Loucy (cell line): ENCODE measurements at regions not wholly inside any gene's neighbourhood (a gene's known extent, or its start where the extent isn't known, plus 50 kb on each side); places are given as distances from the start of the nearest gene placed in this dataset.

Source experiments
- H2AFZ ChIP-seq: fragments of 200-600 bp; sonication (generic); 2 replicates; pipeline ENCODE4 v1.6.0; 2016; ENCODE audit warnings: antibody characterized with exemption, mild to moderate bottlenecking, low read length, moderate library complexity
- H3F3A ChIP-seq: fragments of 200-600 bp; 2 replicates; pipeline ENCODE4 v1.6.0; 2016; ENCODE audit warnings: antibody characterized with exemption, low read depth, mild to moderate bottlenecking
- H3K27me3 ChIP-seq: fragments of 200-600 bp; sonication (generic); 2 replicates; pipeline ENCODE4 v1.6.1; 2014; ENCODE audit warnings: low read length, mild to moderate bottlenecking; ENCODE audit not compliant: insufficient read depth, poor library complexity, severe bottlenecking
- H3K36me3 ChIP-seq: fragments of 200-600 bp; sonication (generic); 2 replicates; pipeline ENCODE4 v1.6.1; 2016; ENCODE audit warnings: low read length; ENCODE audit not compliant: insufficient read depth
- H3K4me1 ChIP-seq: fragments of 200-600 bp; sonication (generic); 2 replicates; pipeline ENCODE4 v1.5.1; 2014; ENCODE audit warnings: low read length, mild to moderate bottlenecking; ENCODE audit not compliant: insufficient read depth, poor library complexity, severe bottlenecking
- H3K4me2 ChIP-seq: fragments of 200-600 bp; sonication (generic); 2 replicates; pipeline ENCODE4 v1.6.0; 2014; ENCODE audit warnings: antibody characterized with exemption, low read length, low read depth, mild to moderate bottlenecking; ENCODE audit not compliant: poor library complexity, severe bottlenecking
- H3K4me3 ChIP-seq: fragments of 200-600 bp; sonication (generic); 2 replicates; pipeline ENCODE4 v1.5.1; 2014; ENCODE audit warnings: low read length, mild to moderate bottlenecking, mixed read lengths; ENCODE audit not compliant: poor library complexity, severe bottlenecking
- H3K79me2 ChIP-seq: fragments of 200-600 bp; sonication (generic); 2 replicates; pipeline ENCODE4 v1.6.1; 2014; ENCODE audit warnings: low read length; ENCODE audit not compliant: insufficient read depth
- H3K9ac ChIP-seq: fragments of 200-600 bp; sonication (generic); 2 replicates; pipeline ENCODE4 v1.6.0; 2014; ENCODE audit warnings: mild to moderate bottlenecking, low read depth, low read length, moderate library complexity; ENCODE audit not compliant: poor library complexity, severe bottlenecking
- H3K9me2 ChIP-seq: fragments of 200-600 bp; sonication (generic); replicated peaks from 2 replicates; pipeline ENCODE4 v1.6.1; 2016; ENCODE audit warnings: low read depth, low read length, mixed read lengths
- H3K9me3 ChIP-seq: fragments of 200-600 bp; sonication (generic); 2 replicates; pipeline ENCODE4 v1.6.1; 2014; ENCODE audit warnings: mild to moderate bottlenecking, antibody characterized with exemption, low read length, low read depth; ENCODE audit not compliant: insufficient read depth
- H4K20me1 ChIP-seq: fragments of 200-600 bp; sonication (generic); 2 replicates; pipeline ENCODE4 v1.6.0; 2014; ENCODE audit warnings: antibody characterized with exemption, low read length, mild to moderate bottlenecking; ENCODE audit not compliant: insufficient read depth, poor library complexity, severe bottlenecking
- EZH2phosphoT487 ChIP-seq: fragments of 200-600 bp; IDR thresholded peaks from 2 replicates; pipeline ENCODE4 v1.6.1; 2018; ENCODE audit warnings: antibody characterized with exemption, mild to moderate bottlenecking, moderate library complexity, borderline replicate concordance
- TF ChIP-seq, protein P1 (sequence below): fragments of 200-600 bp; sonication (generic); conservative IDR thresholded peaks from 2 replicates; pipeline ENCODE4 v1.5.1; 2014; ENCODE audit warnings: mild to moderate bottlenecking, antibody characterized with exemption, low read length

DNA sequence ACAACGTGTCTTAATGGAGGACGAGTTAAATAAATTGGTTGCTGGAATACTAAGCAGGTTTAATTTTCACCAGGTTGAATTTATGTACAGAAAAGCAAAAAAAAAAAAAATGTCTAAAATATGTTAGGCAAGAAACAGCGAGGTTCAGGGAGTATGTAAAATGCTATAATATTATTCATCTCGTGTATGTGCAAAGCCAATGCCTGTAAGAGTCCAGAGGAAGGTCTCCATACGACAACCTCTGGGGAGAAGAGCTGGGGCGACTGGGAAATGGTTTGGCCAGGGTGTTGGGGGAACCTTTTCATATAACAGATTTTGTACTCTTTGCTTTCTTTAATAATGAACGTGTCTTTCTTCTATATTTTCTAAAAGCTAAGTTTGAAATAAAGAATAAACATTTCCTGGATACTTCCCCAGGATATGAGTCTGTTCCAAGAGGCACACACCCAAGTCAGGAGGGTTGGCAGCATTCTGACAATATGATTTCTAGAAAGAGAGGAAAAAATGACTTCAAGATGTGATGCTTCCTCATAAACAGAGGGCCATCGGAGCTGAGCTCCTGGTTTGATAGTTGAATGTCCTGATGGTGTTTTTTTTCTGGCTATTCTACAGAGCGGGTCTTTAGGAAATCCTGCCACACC is 208.6 kb upstream of the MGMT start:
- Histone ChIP-seq H3K27me3 (no peaks in the 10 kb centered on the region), H3K4me2 (no peak overlapping the region), H3K4me3 (no peak overlapping the region), H4K20me1 (no peaks in the 10 kb centered on the region), H3K9me2 (no peaks in the 10 kb centered on the region), H2AFZ (no peak overlapping the region), H3K36me3 (no peaks in the 10 kb centered on the region), H3K79me2 (no peaks in the 10 kb centered on the region), H3K9me3 (no peaks in the 10 kb centered on the region), H3F3A (no peaks in the 10 kb centered on the region), H3K4me1 (no peaks in the 10 kb centered on the region), H3K9ac (no peak overlapping the region)
- TF ChIP-seq, protein P1, sequence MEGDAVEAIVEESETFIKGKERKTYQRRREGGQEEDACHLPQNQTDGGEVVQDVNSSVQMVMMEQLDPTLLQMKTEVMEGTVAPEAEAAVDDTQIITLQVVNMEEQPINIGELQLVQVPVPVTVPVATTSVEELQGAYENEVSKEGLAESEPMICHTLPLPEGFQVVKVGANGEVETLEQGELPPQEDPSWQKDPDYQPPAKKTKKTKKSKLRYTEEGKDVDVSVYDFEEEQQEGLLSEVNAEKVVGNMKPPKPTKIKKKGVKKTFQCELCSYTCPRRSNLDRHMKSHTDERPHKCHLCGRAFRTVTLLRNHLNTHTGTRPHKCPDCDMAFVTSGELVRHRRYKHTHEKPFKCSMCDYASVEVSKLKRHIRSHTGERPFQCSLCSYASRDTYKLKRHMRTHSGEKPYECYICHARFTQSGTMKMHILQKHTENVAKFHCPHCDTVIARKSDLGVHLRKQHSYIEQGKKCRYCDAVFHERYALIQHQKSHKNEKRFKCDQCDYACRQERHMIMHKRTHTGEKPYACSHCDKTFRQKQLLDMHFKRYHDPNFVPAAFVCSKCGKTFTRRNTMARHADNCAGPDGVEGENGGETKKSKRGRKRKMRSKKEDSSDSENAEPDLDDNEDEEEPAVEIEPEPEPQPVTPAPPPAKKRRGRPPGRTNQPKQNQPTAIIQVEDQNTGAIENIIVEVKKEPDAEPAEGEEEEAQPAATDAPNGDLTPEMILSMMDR, result no peak
- TF ChIP-seq EZH2phosphoT487, result no peak

DNA sequence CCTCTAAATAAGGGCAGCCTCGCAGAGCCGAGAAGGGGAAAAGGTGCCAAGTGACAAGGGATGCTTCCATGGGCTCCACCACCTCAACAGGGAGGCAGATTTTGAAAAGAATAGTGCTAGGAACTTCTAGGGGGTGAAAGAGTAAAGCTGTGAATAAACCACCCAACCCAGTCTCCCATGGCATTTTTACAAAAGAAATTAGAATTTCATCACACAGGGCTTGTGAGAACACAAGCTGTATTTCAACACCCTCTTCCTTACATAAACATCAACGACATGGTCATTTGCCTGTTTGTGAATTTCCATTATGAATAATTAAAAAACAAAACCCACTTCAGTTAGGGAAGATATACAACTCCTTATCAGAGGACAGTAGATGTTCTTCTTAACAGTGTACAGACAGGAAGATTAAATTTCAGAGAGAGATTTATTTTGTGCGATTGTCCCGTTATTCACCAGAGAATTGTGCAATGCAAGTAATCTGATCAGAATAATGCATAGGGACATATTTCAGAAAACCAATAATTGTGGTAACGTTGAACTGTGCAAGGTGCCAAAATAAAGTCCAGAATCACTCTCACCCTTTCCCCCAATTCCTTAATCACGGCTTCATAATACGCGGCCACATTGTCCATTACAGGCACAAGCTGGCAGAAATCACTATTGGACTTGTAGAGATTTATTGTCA is 207.8 kb upstream of the MGMT start:
- H3K4me3 ChIP-seq, result no peak overlapping the region
- H3K4me2 ChIP-seq, result no peak overlapping the region
- no peaks in the 10 kb centered on the region for H3K79me2 ChIP-seq
- TF ChIP-seq EZH2phosphoT487, result no peak
- TF ChIP-seq, protein P1, result no peak
- no peaks in the 10 kb centered on the region for H3K4me1 ChIP-seq
- no peaks in the 10 kb centered on the region for H3K9me2 ChIP-seq
- no peak overlapping the region for H3K9ac ChIP-seq
- H4K20me1 ChIP-seq, result no peaks in the 10 kb centered on the region
- no peak overlapping the region for H2AFZ ChIP-seq
- no peaks in the 10 kb centered on the region for H3K9me3 ChIP-seq
- H3K27me3 ChIP-seq, result no peaks in the 10 kb centered on the region
- no peaks in the 10 kb centered on the region for H3F3A ChIP-seq
- no peaks in the 10 kb centered on the region for H3K36me3 ChIP-seq

DNA sequence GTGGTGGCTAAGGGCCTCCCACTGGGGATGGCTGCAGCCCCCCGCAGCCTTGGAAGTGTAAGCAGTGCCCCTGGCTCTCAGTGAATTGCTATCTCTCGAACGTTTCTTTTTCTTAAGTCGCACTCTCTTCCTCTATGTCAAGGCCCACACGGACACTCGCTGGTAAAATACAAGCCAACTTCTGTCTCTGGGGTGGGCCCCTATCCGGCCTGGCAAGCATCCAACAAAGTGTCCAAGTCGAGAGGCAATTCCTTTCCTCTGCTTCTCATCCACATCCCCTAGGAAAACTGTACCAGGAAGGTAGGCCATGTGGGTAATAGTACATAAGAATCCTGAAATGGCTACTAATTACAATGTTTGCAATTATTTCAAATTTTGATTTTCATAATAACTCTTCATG is 194.9 kb upstream of the MGMT start:
- no peak overlapping the region for H3K4me2 ChIP-seq
- no peaks in the 10 kb centered on the region for H3K79me2 ChIP-seq
- no peaks in the 10 kb centered on the region for H3K36me3 ChIP-seq
- H3K9me3 ChIP-seq, result no peaks in the 10 kb centered on the region
- H3K27me3 ChIP-seq, result no peaks in the 10 kb centered on the region
- H4K20me1 ChIP-seq, result no peaks in the 10 kb centered on the region
- H3K4me3 ChIP-seq, result no peak overlapping the region
- TF ChIP-seq, protein P1, result no peak
- TF ChIP-seq EZH2phosphoT487, result no peak
- H2AFZ ChIP-seq, result no peak overlapping the region
- H3F3A ChIP-seq, result no peaks in the 10 kb centered on the region
- H3K4me1 ChIP-seq, result peaks cover 7% of the 10 kb centered on the region
- H3K9ac ChIP-seq, result no peak overlapping the region
- H3K9me2 ChIP-seq, result no peaks in the 10 kb centered on the region
